22Rv1 (cell line): ENCODE measurements at regions not wholly inside any gene's neighbourhood (a gene's known extent, or its start where the extent isn't known, plus 50 kb on each side); places are given as distances from the start of the nearest gene placed in this dataset.

ENCODE experiments used
- H3K27ac ChIP-seq: fragments of 450-650 bp; 2 replicates; pipeline ENCODE4 v1.5.1; 2017
- ZFX ChIP-seq: fragments of 450-650 bp; IDR thresholded peaks from 2 replicates; pipeline ENCODE4 v1.6.1; 2017; ENCODE audit warnings: antibody characterized with exemption, borderline replicate concordance
- TF ChIP-seq, protein P1 (sequence below): fragments of 450-650 bp; IDR thresholded peaks from 2 replicates; pipeline ENCODE4 v1.5.1; 2017; ENCODE audit warnings: mild to moderate bottlenecking

DNA sequence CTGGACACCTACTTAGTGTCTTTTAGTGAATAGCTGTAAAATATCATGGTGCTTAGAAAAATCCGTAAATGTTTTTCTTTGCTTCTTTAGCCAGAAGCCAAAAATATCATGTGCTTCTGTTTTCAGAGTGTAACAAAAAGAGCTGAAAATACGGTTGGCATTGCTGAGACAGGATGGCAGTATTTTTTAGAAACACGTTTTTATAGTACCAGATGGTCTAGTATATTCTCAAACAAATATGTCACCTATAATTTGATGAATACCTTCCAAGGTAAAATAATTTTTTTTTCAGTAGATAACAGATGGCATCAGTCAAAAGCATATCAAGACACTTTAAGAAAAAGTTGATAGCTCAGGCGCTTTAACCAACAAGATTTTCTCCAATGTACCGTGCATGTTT is 326.6 kb downstream of the PHF14 start:
- no peak overlapping the region for H3K27ac ChIP-seq
- TF ChIP-seq, protein P1, sequence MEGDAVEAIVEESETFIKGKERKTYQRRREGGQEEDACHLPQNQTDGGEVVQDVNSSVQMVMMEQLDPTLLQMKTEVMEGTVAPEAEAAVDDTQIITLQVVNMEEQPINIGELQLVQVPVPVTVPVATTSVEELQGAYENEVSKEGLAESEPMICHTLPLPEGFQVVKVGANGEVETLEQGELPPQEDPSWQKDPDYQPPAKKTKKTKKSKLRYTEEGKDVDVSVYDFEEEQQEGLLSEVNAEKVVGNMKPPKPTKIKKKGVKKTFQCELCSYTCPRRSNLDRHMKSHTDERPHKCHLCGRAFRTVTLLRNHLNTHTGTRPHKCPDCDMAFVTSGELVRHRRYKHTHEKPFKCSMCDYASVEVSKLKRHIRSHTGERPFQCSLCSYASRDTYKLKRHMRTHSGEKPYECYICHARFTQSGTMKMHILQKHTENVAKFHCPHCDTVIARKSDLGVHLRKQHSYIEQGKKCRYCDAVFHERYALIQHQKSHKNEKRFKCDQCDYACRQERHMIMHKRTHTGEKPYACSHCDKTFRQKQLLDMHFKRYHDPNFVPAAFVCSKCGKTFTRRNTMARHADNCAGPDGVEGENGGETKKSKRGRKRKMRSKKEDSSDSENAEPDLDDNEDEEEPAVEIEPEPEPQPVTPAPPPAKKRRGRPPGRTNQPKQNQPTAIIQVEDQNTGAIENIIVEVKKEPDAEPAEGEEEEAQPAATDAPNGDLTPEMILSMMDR, result no peak
- TF ChIP-seq ZFX, result no peak

DNA sequence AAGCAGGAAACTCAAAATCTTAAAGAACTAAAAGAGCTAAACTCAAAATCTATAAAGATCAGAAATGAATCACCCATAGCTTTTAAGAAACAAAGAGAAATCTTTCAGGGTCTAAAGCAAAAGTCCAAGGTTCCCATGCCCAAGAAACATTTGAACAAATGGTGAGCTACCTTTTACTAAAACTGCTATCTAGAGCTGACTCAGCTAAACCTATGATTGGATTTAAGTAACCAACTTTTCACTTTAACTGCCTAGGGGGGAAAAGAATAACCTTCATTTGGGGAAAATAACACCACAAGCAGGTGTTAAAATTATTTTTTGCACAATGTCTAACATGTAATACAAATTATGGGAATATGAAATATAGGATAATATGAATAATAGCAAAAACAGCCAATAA is 328.4 kb downstream of the PHF14 start:
- no peak overlapping the region for H3K27ac ChIP-seq
- no peak for TF ChIP-seq ZFX
- TF ChIP-seq, protein P1, result no peak

DNA sequence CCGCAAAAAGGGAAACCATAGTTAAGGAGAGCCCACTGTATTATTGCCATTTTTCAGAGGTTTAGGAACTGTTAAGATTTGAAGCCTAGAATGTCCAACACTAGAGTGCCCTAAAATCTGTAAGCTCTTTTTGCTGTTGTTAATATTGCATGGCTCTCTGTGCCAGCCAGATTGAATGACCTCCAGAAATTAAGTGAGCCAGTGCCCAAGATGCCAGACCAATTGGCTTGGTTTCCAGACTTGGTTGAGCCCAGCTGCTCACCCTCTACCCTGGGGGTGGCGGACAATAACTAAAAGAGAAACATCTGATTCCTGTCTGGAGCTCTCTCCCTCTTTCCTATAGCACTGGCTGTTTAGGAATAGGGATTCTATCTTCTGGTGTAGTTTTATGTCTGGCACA is 340.1 kb downstream of the PHF14 start:
- TF ChIP-seq, protein P1, result no peak
- TF ChIP-seq ZFX, result no peak
- H3K27ac ChIP-seq, result no peak overlapping the region

GRCh38 chr7:11315666-11316258 is 342.1 kb downstream of the PHF14 start:
- TF ChIP-seq, protein P1, result no peak
- no peak for TF ChIP-seq ZFX
- no peak overlapping the region for H3K27ac ChIP-seq

GRCh38 chr7:11317766-11318165 is 344.1 kb downstream of the PHF14 start:
- no peak overlapping the region for H3K27ac ChIP-seq
- TF ChIP-seq, protein P1, result no peak
- no peak for TF ChIP-seq ZFX

- TF ChIP-seq ZFX, result no peak
- TF ChIP-seq, protein P1, result no peak
These were observed 346.0 kb downstream of the PHF14 start for GRCh38 chr7:11319491-11320274.

More at GRCh38 chr7:11319491-11320274, 346.0 kb downstream of the PHF14 start:
- no peak overlapping the region for H3K27ac ChIP-seq
